Activated naive CD4-positive, alpha-beta T cell treated with anti-CD3 and anti-CD28 coated beads, Interleukin-2, amount 50 U/mL, for 24 hours (primary cell): ENCODE measurements at regions not wholly inside any gene's neighbourhood (a gene's known extent, or its start where the extent isn't known, plus 50 kb on each side); places are given as distances from the start of the nearest gene placed in this dataset.
"Not testable (repeated sequence)": the region's sequence is repeated elsewhere in the genome, so short reads cannot be mapped to it uniquely, and the experiment has no call there.

Experiments used
- H3K27ac Mint-ChIP-seq: one replicate; pipeline ENCODE4 v1.8.0; 2021; ENCODE audit warnings: mild to moderate bottlenecking, mixed read lengths
- H3K27me3 Mint-ChIP-seq: one replicate; pipeline ENCODE4 v1.8.0; 2021; ENCODE audit warnings: mixed read lengths
- H3K36me3 Mint-ChIP-seq: one replicate; pipeline ENCODE4 v1.8.0; 2021; ENCODE audit warnings: mixed read lengths
- H3K4me1 Mint-ChIP-seq: one replicate; pipeline ENCODE4 v1.8.0; 2021; ENCODE audit warnings: mixed read lengths
- H3K4me3 Mint-ChIP-seq: one replicate; pipeline ENCODE4 v1.8.0; 2021; ENCODE audit warnings: mild to moderate bottlenecking, mixed read lengths
- H3K9me3 Mint-ChIP-seq: one replicate; pipeline ENCODE4 v1.8.0; 2021; ENCODE audit warnings: mixed read lengths

- no peaks in the 10 kb centered on the region for H3K4me1 Mint-ChIP-seq
- H3K4me3 Mint-ChIP-seq: no peak overlapping the region
- H3K9me3 Mint-ChIP-seq: peaks cover 9% of the 10 kb centered on the region
- H3K27me3 Mint-ChIP-seq: no peaks in the 10 kb centered on the region
- H3K27ac Mint-ChIP-seq: no peak overlapping the region
- no peaks in the 10 kb centered on the region for H3K36me3 Mint-ChIP-seq
These were observed 834.1 kb upstream of the C9orf72 start for GRCh38 chr9:28407351-28407750.

GRCh38 chr9:28409919-28410318 is 836.6 kb upstream of the C9orf72 start:
- Mint-ChIP-seq H3K27ac (no peak overlapping the region), H3K4me1 (no peaks in the 10 kb centered on the region)

GRCh38 chr9:28410411-28410810 is 837.1 kb upstream of the C9orf72 start:
- Mint-ChIP-seq H3K4me3 (no peak overlapping the region), H3K27ac (no peak overlapping the region), H3K36me3 (no peaks in the 10 kb centered on the region), H3K9me3 (peaks cover 5% of the 10 kb centered on the region), H3K27me3 (no peaks in the 10 kb centered on the region), H3K4me1 (no peaks in the 10 kb centered on the region)

More at GRCh38 chr9:28409919-28410318, 836.6 kb upstream of the C9orf72 start:
- peaks cover 5% of the 10 kb centered on the region for H3K9me3 Mint-ChIP-seq
- H3K27me3 Mint-ChIP-seq: no peaks in the 10 kb centered on the region
- no peaks in the 10 kb centered on the region for H3K36me3 Mint-ChIP-seq
- no peak overlapping the region for H3K4me3 Mint-ChIP-seq

GRCh38 chr9:28413471-28413870 is 840.2 kb upstream of the C9orf72 start:
- H3K27ac Mint-ChIP-seq: no peak overlapping the region
- H3K4me3 Mint-ChIP-seq: no peak overlapping the region
- H3K27me3 Mint-ChIP-seq: no peaks in the 10 kb centered on the region
- no peaks in the 10 kb centered on the region for H3K36me3 Mint-ChIP-seq
- no peaks in the 10 kb centered on the region for H3K9me3 Mint-ChIP-seq
- no peaks in the 10 kb centered on the region for H3K4me1 Mint-ChIP-seq

GRCh38 chr9:28423255-28423654 is 850.0 kb upstream of the C9orf72 start:
- no peaks in the 10 kb centered on the region for H3K9me3 Mint-ChIP-seq
- H3K4me3 Mint-ChIP-seq: no peak overlapping the region
- H3K27ac Mint-ChIP-seq: no peak overlapping the region
- H3K36me3 Mint-ChIP-seq: no peaks in the 10 kb centered on the region
- no peaks in the 10 kb centered on the region for H3K27me3 Mint-ChIP-seq
- no peaks in the 10 kb centered on the region for H3K4me1 Mint-ChIP-seq

- Mint-ChIP-seq H3K27ac (no peak overlapping the region), H3K9me3 (no peaks in the 10 kb centered on the region), H3K27me3 (no peaks in the 10 kb centered on the region)
These were observed 862.2 kb upstream of the C9orf72 start for GRCh38 chr9:28435456-28435855.

GRCh38 chr9:28439688-28440087 is 866.4 kb upstream of the C9orf72 start:
- no peaks in the 10 kb centered on the region for H3K27me3 Mint-ChIP-seq
- no peak overlapping the region for H3K4me3 Mint-ChIP-seq
- no peaks in the 10 kb centered on the region for H3K9me3 Mint-ChIP-seq
- H3K27ac Mint-ChIP-seq: no peak overlapping the region
- no peaks in the 10 kb centered on the region for H3K4me1 Mint-ChIP-seq
- H3K36me3 Mint-ChIP-seq: no peaks in the 10 kb centered on the region

More at GRCh38 chr9:28435456-28435855, 862.2 kb upstream of the C9orf72 start:
- no peaks in the 10 kb centered on the region for H3K36me3 Mint-ChIP-seq
- no peaks in the 10 kb centered on the region for H3K4me1 Mint-ChIP-seq
- H3K4me3 Mint-ChIP-seq: no peak overlapping the region

- H3K27ac Mint-ChIP-seq: no peak overlapping the region
- no peaks in the 10 kb centered on the region for H3K9me3 Mint-ChIP-seq
- H3K27me3 Mint-ChIP-seq: no peaks in the 10 kb centered on the region
- H3K36me3 Mint-ChIP-seq: no peaks in the 10 kb centered on the region
- no peak overlapping the region for H3K4me3 Mint-ChIP-seq
- no peaks in the 10 kb centered on the region for H3K4me1 Mint-ChIP-seq
These were observed 870.2 kb upstream of the C9orf72 start for GRCh38 chr9:28443461-28443860.

GRCh38 chr9:28444637-28445036 is 871.4 kb upstream of the C9orf72 start:
- Mint-ChIP-seq H3K36me3 (no peaks in the 10 kb centered on the region), H3K4me3 (no peak overlapping the region), H3K9me3 (no peaks in the 10 kb centered on the region), H3K27me3 (no peaks in the 10 kb centered on the region), H3K4me1 (no peaks in the 10 kb centered on the region), H3K27ac (no peak overlapping the region)

GRCh38 chr9:28445211-28445610 is 871.9 kb upstream of the C9orf72 start:
- Mint-ChIP-seq H3K36me3 (no peaks in the 10 kb centered on the region), H3K9me3 (no peaks in the 10 kb centered on the region), H3K27ac (no peak overlapping the region), H3K4me3 (no peak overlapping the region), H3K27me3 (no peaks in the 10 kb centered on the region), H3K4me1 (no peaks in the 10 kb centered on the region)

GRCh38 chr9:28453918-28454317 is 880.6 kb upstream of the C9orf72 start:
- Mint-ChIP-seq H3K36me3 (no peaks in the 10 kb centered on the region), H3K4me3 (no peak overlapping the region), H3K4me1 (no peaks in the 10 kb centered on the region), H3K27ac (no peak overlapping the region), H3K9me3 (no peaks in the 10 kb centered on the region), H3K27me3 (no peaks in the 10 kb centered on the region)

- Mint-ChIP-seq H3K27me3 (no peaks in the 10 kb centered on the region), H3K4me3 (no peak overlapping the region), H3K27ac (no peak overlapping the region), H3K9me3 (no peaks in the 10 kb centered on the region), H3K36me3 (no peaks in the 10 kb centered on the region), H3K4me1 (no peaks in the 10 kb centered on the region)
These were observed 883.6 kb upstream of the C9orf72 start for GRCh38 chr9:28456861-28457260.

- Mint-ChIP-seq H3K27me3 (no peaks in the 10 kb centered on the region), H3K36me3 (no peaks in the 10 kb centered on the region), H3K4me1 (no peaks in the 10 kb centered on the region), H3K4me3 (no peak overlapping the region), H3K27ac (no peak overlapping the region), H3K9me3 (peaks cover 7% of the 10 kb centered on the region)
These were observed 891.4 kb upstream of the C9orf72 start for GRCh38 chr9:28464481-28465216.

GRCh38 chr9:28471261-28471660 is 898.0 kb upstream of the C9orf72 start:
- Mint-ChIP-seq H3K4me1 (no peaks in the 10 kb centered on the region), H3K27ac (no peak overlapping the region), H3K9me3 (peaks cover 7% of the 10 kb centered on the region), H3K27me3 (no peaks in the 10 kb centered on the region), H3K4me3 (no peak overlapping the region), H3K36me3 (no peaks in the 10 kb centered on the region)

GRCh38 chr9:28487561-28487960 is 914.3 kb upstream of the C9orf72 start:
- Mint-ChIP-seq H3K9me3 (peaks cover 5% of the 10 kb centered on the region), H3K4me1 (no peaks in the 10 kb centered on the region), H3K36me3 (no peaks in the 10 kb centered on the region), H3K4me3 (no peak overlapping the region), H3K27me3 (no peaks in the 10 kb centered on the region), H3K27ac (no peak overlapping the region)

- H3K27ac Mint-ChIP-seq: no peak overlapping the region
These were observed 917.8 kb upstream of the C9orf72 start for GRCh38 chr9:28491121-28491520.

GRCh38 chr9:28498168-28498567 is 924.9 kb upstream of the C9orf72 start:
- not testable (repeated sequence) for H3K27me3 Mint-ChIP-seq, H3K9me3 Mint-ChIP-seq, H3K27ac Mint-ChIP-seq, H3K4me1 Mint-ChIP-seq, H3K4me3 Mint-ChIP-seq, H3K36me3 Mint-ChIP-seq

More at GRCh38 chr9:28491121-28491520, 917.8 kb upstream of the C9orf72 start:
- H3K9me3 Mint-ChIP-seq: peaks cover 5% of the 10 kb centered on the region
- H3K4me1 Mint-ChIP-seq: no peaks in the 10 kb centered on the region
- no peaks in the 10 kb centered on the region for H3K36me3 Mint-ChIP-seq
- no peaks in the 10 kb centered on the region for H3K27me3 Mint-ChIP-seq
- no peak overlapping the region for H3K4me3 Mint-ChIP-seq
